ENCODE measurements at regions not wholly inside any gene's neighbourhood (a gene's known extent, or its start where the extent isn't known, plus 50 kb on each side); places are given as distances from the start of the nearest gene placed in this dataset.

DNA sequence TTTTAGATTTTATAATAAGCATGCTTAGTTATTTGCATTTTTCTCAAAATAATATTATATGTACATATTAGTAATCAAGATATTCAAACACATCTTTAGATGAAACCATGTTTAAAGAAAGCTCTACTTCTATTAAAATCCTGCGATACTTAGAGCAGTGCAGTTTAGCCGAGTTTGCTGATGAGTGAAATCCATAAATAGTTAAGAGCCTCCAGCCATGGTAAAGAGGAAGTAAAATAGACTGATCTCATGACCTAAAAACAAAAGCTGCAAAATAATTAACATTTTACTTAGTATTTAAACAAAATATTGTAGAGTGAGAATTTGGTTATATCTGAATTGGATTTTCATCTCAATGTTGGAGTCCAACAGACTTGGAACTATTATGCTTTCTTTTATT lies 147.4 kb upstream of the NRIP1 start:
- TF ChIP-seq, protein P1, sequence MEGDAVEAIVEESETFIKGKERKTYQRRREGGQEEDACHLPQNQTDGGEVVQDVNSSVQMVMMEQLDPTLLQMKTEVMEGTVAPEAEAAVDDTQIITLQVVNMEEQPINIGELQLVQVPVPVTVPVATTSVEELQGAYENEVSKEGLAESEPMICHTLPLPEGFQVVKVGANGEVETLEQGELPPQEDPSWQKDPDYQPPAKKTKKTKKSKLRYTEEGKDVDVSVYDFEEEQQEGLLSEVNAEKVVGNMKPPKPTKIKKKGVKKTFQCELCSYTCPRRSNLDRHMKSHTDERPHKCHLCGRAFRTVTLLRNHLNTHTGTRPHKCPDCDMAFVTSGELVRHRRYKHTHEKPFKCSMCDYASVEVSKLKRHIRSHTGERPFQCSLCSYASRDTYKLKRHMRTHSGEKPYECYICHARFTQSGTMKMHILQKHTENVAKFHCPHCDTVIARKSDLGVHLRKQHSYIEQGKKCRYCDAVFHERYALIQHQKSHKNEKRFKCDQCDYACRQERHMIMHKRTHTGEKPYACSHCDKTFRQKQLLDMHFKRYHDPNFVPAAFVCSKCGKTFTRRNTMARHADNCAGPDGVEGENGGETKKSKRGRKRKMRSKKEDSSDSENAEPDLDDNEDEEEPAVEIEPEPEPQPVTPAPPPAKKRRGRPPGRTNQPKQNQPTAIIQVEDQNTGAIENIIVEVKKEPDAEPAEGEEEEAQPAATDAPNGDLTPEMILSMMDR (conservative IDR thresholded peaks at IDR 0.05 in 1 of 2, IDR thresholded peaks at IDR 0.05 in 1 of 2; ENCODE audit: extremely low read depth in 1 of 2, insufficient read depth in 1 of 2, low read depth in 1 of 2, low read length in 2 of 2): no peak
- no peak for TF ChIP-seq EZH2 (IDR thresholded peaks at IDR 0.05; ENCODE audit: borderline replicate concordance, low read length)
